ENCODE measurements at regions not wholly inside any gene's neighbourhood (a gene's known extent, or its start where the extent isn't known, plus 50 kb on each side); places are given as distances from the start of the nearest gene placed in this dataset.

GRCh38 chr6:40715570-40716403 lies 128.6 kb upstream of the LRFN2 start (continued):
- peak; percentile 91 for TF ChIP-seq FOSL1 (tag; conservative IDR thresholded peaks at IDR 0.05)
- peak in 1 of 2 experiments; percentile 29; a peak in 1 of 3 replicates for TF ChIP-seq CBX3 (IDR thresholded peaks at IDR 0.05; ENCODE audit: borderline replicate concordance in 1 of 2, low read length in 2 of 2)
- 0 out of 2 replicates have a peak, but pooled peaks have one; percentile 31 for TF ChIP-seq CBX5 (IDR thresholded peaks at IDR 0.05; ENCODE audit: borderline replicate concordance, low read depth)
- TF ChIP-seq SOX6 (IDR thresholded peaks at IDR 0.05): peak; percentile 90
- TF ChIP-seq TAL1 (IDR thresholded peaks at IDR 0.05): peak; percentile 98
- peak; percentile 99 for TF ChIP-seq ARID1B (IDR thresholded peaks at IDR 0.05)
- TF ChIP-seq ELF1 (tag; IDR thresholded peaks at IDR 0.05): peak; percentile 41
- TF ChIP-seq, protein P1, sequence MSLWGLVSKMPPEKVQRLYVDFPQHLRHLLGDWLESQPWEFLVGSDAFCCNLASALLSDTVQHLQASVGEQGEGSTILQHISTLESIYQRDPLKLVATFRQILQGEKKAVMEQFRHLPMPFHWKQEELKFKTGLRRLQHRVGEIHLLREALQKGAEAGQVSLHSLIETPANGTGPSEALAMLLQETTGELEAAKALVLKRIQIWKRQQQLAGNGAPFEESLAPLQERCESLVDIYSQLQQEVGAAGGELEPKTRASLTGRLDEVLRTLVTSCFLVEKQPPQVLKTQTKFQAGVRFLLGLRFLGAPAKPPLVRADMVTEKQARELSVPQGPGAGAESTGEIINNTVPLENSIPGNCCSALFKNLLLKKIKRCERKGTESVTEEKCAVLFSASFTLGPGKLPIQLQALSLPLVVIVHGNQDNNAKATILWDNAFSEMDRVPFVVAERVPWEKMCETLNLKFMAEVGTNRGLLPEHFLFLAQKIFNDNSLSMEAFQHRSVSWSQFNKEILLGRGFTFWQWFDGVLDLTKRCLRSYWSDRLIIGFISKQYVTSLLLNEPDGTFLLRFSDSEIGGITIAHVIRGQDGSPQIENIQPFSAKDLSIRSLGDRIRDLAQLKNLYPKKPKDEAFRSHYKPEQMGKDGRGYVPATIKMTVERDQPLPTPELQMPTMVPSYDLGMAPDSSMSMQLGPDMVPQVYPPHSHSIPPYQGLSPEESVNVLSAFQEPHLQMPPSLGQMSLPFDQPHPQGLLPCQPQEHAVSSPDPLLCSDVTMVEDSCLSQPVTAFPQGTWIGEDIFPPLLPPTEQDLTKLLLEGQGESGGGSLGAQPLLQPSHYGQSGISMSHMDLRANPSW (CRISPR knock-in tag; IDR thresholded peaks at IDR 0.05): no peak
- no peak; the same call in 1 of the 2 replicates for TF ChIP-seq ZNF165 (CRISPR knock-in tag; IDR thresholded peaks at IDR 0.05; ENCODE audit: borderline replicate concordance)
- peak; percentile 93 for TF ChIP-seq EP300 (IDR thresholded peaks at IDR 0.05; ENCODE audit: low read length)
- TF ChIP-seq MAFF (IDR thresholded peaks at IDR 0.05; ENCODE audit: low read length): no peak
- TF ChIP-seq ZNF41 (CRISPR knock-in tag; conservative IDR thresholded peaks at IDR 0.05): peak; percentile 53; the same call in 1 of the 2 replicates
- TF ChIP-seq KDM1A (IDR thresholded peaks at IDR 0.05): peak; percentile 85 to 89
- 0 out of 2 replicates have a peak, but pooled peaks have one; percentile 45 for TF ChIP-seq MTA3 (IDR thresholded peaks at IDR 0.05; ENCODE audit: borderline replicate concordance)
- TF ChIP-seq, protein P2, sequence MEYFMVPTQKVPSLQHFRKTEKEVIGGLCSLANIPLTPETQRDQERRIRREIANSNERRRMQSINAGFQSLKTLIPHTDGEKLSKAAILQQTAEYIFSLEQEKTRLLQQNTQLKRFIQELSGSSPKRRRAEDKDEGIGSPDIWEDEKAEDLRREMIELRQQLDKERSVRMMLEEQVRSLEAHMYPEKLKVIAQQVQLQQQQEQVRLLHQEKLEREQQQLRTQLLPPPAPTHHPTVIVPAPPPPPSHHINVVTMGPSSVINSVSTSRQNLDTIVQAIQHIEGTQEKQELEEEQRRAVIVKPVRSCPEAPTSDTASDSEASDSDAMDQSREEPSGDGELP (CRISPR knock-in tag; IDR thresholded peaks at IDR 0.05; ENCODE audit: borderline replicate concordance): peak; percentile 69; the same call in 1 of the 2 replicates
- no peak for TF ChIP-seq ARHGAP35 (IDR thresholded peaks at IDR 0.05; ENCODE audit: partially characterized antibody)
- TF ChIP-seq ZKSCAN8 (CRISPR knock-in tag; IDR thresholded peaks at IDR 0.05): peak; percentile 88; the same call in 1 of the 2 replicates
- peak; percentile 95 for TF ChIP-seq SMARCC2 (IDR thresholded peaks at IDR 0.05; ENCODE audit: low read depth)
- peak; percentile 87; the same call in 1 of the 2 replicates for TF ChIP-seq CC2D1A (IDR thresholded peaks at IDR 0.05)
- TF ChIP-seq OTX1 (CRISPR knock-in tag; IDR thresholded peaks at IDR 0.05): peak; percentile 81; the same call in 1 of the 2 replicates
- TF ChIP-seq JUND (IDR thresholded peaks at IDR 0.05; ENCODE audit: borderline replicate concordance, low read depth, low read length): peak; percentile 86
- peak; percentile 56; the same call in 2 of the 3 replicates for TF ChIP-seq JUND (tag; IDR thresholded peaks at IDR 0.05; ENCODE audit: borderline replicate concordance, low read depth, low read length)
- TF ChIP-seq THRB (CRISPR knock-in tag; conservative IDR thresholded peaks at IDR 0.05): peak; percentile 63; the same call in 1 of the 2 replicates
- TF ChIP-seq WHSC1 (IDR thresholded peaks at IDR 0.05; ENCODE audit: low read length): no peak
- TF ChIP-seq ZNF175 (CRISPR knock-in tag; IDR thresholded peaks at IDR 0.05; ENCODE audit: low read depth): peak; percentile 90; the same call in 1 of the 2 replicates
- 0 out of 2 replicates have a peak, but pooled peaks have one; percentile 37 for TF ChIP-seq PTBP1 (IDR thresholded peaks at IDR 0.05; ENCODE audit: low read depth, low read length)
